ENCODE measurements at regions not wholly inside any gene's neighbourhood (a gene's known extent, or its start where the extent isn't known, plus 50 kb on each side); places are given as distances from the start of the nearest gene placed in this dataset.

DNA sequence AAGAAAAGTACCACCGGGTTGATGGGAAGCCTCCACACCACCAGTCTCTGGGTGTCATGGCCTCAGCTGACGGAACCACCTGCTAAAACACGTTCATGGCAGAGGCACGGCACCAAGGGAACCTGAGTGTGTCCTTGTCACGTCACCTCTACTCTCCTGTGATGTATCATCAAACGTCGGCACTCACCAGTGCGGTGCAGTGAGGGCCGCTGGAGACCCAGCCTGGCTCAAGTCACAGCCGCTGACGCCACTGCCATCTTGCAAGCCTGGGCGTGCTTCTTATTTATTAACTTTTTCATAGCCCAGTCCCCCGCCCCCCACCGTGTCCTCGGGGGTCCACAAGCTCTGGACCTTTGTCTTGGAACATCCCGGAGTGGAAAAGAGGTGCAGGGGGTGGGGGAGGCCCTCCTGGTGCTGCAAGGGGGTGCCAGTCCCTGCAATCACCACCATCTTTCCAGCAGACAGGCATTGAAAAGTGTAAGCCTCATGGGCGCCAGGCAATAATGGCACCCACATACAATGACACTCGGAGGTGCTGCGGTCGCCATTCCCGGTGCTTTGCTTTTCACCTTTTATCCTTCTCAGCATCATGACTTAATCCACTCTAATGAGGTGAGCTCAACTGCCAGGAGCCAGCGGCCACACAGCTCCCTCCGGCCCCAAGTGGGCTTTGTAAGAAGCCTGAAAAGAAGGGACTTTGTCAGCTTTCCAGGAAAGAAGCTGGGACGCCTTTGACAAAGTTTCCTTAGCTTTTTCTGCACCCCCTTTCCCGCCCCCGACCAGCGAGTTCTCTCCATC is 202.3 kb upstream of the IRX1 start:
- no peak for DNase-seq

DNA sequence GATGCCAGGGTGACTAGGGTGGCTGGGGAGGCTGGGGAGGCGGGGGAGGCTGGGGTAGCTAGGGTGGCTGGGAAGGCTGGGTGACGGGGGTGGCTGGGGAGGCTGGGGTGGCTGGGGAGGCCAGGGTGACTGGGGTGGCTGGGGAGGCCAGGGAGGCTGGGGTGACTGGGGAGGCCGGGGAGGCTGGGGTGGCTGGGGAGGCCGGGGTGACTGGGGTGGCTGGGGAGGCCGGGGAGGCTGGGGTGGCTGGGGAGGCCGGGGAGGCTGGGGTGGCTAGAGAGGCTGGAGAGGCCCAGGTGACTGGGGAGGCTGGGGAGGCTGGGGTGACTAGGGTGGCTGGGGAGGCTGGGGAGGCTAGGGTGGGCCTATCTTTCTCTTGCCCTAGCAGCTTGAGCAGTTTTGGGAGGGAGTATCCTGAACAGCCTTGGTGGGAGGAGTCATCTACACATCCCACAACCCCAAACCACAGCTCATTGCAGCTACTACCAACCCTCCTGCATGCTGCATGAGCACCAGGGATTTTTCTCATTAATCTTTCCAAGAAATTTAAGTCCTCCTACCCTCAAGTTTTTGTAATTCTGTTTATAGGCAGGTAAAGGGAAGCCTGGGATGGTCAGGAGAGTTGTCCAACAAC is 203.2 kb upstream of the IRX1 start:
- DNase-seq: peak in 2 of 5 experiments; percentile 3 to 12

DNA sequence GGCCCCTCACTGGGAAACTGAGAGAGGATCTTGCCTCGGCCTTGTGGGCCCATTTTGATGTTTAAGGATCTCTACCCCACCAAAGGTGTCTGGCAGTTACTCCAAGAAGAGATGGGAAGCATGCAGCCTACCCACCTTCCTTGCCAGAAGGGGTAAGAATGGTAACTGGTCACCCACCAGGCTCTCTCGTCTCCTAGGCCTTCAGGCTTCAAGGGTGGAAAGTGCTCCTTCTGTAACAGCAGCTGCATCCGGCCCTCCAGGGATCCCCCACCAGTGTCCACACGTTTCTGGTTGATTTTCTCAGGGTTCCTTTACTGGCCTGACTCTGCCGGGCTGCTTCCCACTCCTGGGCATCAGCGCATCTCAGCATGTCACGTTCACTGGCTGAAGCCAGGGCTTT is 204.4 kb upstream of the IRX1 start:
- DNase-seq: no peak

DNA sequence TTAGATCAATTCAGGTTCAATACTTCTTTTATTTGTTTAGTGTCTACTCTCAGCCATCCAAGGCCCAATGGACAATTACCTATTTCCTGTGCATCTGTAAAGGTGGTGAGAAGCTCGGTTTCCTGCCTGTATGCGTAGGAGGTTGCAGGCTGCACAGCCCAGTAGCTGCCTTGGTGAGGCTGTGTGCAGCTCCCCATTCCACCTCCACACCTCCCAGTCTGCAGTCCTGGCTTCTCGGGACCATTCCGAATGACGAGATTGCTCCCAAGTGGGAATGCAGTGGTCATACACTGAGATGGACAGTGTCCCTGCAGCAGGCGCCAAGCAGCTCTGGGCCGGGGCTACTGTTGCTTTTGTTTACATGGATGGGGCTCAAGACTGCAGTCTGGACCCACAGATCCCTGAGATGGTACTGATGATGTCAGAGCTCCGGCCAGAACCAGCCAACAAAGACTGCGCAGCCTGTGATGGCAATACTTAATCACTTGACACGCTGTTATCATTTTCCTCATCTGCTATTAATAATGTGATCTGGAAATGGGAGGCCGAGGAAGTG is 206.1 kb upstream of the IRX1 start:
- no peak for DNase-seq

DNA sequence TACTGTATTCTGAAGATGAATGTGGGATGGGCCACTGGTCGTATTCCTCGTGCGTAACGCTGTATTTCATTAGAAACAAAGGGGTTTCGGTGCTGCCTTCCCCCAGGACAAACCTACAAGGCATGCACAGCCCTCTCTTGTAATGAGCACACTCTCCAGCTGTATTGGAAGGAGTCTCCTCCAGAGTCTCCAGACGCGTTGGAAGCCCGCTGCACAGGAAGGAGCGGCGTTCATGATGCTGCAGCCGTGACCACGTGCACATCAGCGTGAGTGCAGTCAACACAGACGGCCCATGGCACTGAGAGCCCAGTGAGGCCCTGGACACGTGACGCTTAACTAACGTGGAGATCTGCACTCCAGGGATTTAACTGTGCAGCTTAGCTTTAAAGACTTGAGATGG is 209.0 kb upstream of the IRX1 start:
- DNase-seq: no peak

DNA sequence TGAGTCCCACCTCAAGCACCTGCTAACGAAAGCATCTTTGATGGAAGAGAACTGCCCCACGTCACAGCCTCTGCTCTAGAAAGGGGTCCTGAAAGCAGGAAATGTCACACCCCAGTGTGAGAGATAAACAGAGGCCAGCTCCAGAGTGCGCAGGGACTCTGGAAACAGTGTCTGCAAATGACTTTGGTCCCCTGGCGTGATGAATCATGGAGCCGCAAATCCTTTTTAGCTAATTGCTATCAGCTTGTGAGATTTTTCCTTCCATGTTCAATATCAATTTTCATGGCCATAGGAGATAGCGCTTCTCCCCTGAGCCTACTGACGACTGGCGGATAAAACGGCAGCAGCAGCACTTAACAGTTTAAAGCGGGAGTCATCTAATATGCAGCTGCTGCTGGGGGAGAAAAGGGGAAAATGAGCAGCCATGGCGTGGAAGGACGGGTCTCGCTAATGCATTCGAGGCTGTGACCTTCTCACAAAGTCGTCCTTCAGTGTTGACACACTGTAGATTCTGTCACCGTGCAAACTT is 209.6 kb upstream of the IRX1 start:
- no peak for DNase-seq

DNA sequence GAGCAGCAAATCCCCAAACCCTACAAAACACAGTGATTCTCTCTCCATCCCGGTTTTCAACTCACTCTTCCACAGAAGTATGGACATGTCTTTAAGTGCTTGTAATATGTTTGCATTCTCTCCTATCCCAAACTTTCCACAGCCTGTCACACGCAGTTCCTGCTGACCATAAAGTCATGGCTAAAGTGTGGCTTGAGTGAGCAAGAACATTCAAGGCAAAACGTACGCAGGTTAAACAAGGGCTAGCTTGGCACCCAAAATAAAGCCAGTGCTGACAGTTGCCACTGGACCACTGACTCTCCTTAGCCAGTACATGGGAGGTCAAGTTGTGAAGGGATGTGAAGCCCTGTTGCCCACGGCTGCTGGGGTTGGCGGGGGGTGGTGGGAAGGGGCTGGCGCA is 211.1 kb upstream of the IRX1 start:
- DNase-seq: no peak

DNA sequence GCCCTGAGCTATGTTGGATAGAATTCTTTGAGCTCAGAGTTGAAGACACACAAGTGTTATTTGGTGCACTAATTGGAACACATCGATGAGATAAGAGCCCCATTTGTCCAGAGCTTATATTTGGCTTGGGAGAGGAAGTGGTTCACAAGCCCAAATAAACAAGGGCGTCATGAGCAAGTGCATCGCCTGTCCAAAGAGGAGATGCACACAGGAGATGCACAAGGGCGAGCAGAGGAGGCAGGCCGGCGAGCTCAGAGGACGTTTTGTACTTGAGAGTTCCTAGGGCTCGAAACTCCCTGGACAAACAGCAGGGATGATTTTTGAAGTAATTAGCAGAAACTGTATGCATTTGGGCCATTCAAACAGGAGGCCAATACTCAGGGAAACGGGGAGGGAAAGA is 212.8 kb upstream of the IRX1 start:
- DNase-seq: no peak

DNA sequence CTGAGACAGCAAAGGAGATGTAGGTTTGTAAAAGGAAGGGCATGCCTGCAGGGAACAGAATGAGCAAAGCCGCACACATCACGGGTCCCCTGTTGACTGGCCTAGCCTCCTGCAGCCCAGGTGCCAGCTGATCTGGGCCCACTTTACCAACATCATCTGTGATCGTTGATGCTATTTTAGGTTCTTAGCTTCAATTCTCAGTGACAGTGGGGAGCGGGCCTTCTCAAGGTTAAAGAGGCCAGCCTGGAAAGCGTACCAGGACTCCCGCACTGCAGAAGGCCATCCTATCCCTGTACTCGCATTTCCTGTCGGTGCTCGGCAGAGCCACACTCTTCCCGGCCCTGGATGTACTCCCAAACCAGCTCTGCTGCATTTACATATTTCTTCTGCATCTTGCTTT is 213.5 kb upstream of the IRX1 start:
- no peak for DNase-seq

DNA sequence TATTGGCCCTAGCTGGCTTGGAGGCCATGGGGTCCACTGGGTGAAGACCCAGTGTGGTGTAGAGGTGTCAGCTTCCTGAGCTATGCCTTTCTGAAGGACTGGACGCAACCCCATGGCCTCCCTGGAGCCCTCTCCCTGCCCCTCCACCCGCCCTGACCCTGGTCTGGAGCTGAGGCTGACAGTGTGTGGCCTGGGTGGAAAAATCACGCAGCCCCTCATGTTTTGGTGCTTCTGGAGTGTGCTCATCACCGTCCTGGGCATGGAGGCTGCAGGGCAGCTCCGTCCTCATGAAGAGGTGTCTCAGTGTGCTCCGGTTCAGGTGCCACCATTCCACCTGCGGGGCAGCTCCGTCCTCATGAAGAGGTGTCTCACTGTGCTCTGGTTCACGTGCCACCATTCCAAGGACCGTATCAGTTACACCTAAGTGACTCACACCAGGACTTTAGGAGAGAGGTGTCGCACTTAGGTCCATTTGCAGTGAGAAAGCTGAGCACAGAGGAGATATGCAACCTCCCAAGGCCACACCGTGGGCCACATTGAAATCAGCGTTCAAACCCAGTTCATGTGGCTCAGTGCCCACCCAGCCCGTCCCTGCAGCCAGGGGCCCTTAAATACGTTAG is 214.3 kb upstream of the IRX1 start:
- DNase-seq: no peak

DNA sequence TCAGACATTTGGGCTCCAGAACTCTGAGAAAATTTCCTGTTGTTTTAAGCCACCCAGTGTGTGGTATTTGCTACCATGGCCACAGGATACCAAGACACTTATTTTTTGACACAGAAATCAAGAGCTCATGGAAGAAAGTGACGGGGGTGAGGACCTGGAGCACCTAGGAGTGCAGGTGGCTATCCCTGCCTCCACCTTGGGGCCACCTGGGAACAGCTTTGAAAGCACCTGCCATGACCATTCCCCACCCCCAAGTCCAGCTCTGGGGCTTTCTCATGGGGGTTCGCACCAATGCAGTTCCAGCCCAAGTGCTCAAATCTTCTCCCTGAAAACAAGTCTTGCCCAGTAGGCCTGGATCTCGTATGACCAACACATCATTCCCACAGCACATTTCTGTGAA is 214.9 kb upstream of the IRX1 start:
- DNase-seq: no peak

DNA sequence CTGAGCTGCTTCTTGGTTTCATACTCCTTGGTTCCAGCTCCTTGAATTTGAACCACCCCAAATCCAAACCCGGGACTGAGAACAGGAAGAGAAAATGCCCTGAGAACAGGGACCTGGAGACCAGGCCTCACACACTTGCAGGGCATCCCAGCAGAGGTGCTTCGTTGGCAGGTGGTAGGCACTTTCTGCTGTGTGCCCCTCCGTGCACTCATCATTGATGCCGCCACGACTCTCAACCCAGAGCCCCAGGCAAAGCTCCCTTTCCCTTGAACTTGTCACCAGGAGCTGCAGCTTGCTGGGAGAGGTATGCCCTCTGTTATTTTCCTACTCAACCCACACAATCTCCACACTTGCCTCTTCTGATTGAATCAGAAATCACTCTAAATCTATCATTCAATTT is 217.8 kb upstream of the IRX1 start:
- DNase-seq: no peak

DNA sequence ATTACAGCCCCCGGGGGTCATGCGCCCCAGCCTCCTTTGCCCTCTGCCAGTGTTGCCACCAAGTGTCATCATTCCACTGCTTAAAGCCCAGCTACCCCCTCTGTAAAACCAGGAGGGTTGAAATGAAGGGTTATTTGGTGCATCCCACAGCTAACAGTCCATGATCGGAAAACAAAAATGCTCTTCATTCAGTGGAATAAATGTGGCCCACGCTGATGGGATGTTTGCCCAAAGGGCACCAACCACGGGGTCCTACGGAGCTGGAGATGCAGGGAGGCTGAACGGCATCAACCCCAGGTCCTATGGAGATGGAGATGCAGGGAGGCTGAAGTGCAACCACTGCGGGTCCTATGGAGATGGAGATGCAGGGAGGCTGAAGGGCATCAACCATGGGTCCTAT is 218.5 kb upstream of the IRX1 start:
- DNase-seq: no peak

DNA sequence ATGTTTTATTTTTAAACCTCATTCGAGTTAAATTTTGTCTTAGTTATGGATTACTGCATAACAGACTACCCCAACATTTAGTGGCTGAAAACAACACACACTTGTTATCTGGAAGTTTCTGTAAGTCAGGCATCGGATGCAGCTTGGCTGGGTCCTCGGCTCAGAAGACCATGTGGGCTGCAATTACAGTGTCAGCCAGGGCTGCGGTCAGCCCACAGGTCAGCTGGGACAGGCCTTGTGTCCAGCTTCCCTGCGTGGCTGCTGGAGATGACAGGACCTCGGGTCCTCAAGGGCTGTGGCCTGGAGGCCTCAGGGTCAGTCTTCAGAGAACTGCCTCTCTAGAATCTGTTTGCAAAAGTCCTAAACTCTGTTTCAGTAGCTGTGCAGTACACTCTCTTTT is 219.0 kb upstream of the IRX1 start:
- DNase-seq: no peak

DNA sequence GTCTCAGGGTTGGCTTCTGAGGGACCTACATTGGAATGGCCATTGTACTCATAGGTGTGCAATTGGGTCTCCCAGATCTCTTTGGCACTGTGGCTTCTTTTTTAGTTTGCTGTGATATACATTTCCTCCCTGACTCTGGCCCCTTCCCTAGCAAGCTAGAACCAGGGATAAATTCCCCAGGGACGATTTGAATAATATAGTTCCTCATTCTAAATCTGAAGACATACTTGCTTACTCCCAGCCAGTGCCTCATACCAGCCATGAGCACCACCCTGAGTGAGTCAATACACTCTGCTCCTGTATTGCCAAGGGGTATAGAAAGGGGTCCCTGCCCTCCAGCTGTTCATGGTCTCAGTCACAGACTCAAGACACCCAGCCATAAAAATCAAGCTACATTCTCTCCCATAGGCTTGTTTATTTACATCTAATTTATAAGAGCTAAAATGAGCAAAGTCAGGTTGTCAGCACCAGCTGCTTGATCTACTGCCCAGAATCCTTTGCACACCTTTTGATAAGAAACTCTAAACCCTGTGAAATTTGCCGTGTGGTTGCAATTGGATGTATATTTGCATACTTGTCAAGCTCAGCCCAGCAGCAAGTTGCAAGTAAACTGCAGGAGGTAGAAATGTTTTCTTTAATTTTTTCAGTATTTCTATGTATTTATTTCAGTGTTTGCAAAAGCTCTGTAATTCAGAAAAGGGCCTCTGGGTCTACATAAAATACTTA is 219.9 kb upstream of the IRX1 start:
- no peak for DNase-seq

DNA sequence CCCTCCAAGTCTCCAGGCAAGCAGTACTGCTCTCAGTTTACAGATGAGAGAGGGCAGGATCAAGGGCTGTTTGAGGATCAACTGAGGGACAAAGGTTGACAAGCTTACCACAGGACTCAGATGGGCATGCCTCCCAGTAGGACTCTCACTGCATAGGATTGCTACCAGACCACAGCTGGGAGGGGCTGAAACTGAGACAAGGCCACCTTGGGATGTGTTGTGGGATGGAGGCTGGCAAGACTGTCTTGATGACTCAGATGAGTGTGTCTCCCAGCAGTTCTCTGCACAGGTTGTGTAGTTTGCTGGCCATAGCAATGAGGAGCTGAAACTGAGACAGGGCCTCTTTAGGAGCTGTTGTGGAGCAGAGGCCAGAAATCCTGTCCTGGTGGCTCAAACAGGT is 222.2 kb upstream of the IRX1 start:
- DNase-seq: no peak

DNA sequence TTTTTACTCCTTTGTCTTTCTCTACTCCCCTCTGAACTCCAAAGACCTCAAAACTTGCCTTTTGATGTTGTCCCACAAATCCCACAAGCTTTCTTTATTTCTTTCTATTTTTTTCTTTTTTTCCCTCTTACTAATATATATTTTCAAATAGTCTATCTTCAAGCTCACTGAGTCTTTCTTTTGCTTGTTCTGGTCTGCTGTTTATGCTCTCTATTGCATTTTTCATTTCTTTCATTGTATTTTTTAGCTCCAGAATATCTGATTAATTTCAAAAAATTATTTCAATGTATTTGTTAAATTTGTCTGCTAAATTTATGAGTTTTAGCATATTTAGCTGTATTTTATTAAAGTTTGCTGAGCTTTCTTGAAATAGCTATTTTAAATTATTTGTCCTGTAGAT is 223.3 kb upstream of the IRX1 start:
- no peak for DNase-seq

DNA sequence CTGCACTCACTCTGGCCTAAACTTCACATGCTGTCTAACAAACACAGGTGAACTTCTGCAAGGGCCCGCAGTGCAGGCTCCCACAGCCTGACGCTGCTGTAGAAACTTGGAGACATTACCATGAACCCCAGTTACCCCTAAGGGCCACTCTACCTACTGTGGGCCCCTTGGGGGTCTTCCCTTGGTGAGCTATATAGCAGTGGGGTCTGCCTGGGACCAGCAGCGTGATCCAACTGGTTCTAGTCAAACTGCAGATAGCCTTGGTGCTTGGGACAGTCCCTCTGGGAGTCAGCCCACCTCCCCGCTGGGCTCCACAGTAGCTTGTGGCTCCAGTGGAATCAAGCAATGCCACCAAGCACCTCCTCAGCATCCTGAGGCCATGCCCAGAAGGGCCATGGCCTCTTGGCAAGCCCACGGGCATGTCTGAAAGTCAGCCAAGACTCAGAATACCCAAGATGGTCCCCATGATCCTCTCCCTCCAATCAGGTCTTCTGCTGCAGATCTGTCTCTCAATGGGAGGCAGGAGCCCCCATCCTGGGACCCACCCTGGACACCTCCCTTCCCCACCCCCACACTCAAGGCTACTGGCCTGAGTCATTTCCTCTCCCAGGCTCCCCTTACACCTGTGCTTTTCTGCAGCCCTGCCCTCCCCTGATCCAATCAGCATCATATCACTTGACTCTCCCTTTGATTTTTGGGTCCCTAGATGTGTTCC is 230.0 kb upstream of the IRX1 start:
- no peak for DNase-seq

DNA sequence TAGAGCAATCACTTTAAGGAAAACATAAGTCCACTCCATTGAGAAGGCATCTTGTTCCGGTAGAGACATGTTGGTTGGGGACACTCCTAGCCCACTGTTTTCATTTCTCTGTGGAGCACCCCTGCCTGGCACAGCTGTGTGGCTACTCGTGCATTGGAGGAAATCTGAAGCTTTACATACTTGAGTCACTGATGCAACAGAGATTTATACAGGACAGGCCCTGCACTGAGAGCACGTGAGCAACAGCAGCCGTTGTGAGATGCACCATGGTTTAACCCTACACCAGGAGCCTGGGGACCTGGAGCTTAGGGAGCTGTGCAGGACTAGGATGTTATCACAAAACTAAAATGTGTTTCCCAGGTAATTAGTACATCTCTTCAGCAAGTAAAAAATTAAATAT is 230.7 kb upstream of the IRX1 start:
- DNase-seq: no peak

DNA sequence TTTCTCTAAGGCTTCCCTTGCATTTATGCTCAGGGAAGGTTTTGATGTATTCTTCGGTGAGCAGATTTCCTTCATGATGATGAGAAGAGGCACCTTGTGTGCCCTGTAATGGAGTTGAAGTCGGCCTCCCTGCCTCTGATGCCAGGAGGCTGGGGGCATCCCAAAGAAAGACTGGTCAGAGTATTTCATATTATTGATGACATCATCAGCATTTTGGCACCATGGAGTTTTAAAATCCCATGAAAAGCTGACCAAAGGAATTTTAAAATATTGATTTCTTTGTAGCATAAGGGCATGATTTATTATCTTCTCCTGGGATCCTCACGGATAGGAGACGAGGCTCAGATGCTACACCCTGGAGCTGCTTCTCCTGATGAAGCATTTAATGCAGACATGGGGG is 231.2 kb upstream of the IRX1 start:
- no peak for DNase-seq

DNA sequence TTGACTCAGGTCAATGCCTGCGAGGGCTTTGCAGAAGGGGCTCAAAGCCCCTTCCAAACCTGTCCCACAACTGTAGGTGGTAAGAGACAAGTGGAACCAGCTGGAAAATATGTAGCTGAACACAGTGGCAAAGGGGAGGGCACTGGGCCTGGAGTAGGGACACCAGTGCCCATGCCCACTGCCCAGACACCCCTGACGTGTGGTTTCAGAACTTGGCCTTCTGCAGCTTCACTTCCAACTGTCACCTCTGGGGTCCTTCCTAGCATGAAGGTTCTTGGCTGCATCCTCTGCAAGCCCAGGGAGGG is 233.1 kb upstream of the IRX1 start:
- DNase-seq: no peak

DNA sequence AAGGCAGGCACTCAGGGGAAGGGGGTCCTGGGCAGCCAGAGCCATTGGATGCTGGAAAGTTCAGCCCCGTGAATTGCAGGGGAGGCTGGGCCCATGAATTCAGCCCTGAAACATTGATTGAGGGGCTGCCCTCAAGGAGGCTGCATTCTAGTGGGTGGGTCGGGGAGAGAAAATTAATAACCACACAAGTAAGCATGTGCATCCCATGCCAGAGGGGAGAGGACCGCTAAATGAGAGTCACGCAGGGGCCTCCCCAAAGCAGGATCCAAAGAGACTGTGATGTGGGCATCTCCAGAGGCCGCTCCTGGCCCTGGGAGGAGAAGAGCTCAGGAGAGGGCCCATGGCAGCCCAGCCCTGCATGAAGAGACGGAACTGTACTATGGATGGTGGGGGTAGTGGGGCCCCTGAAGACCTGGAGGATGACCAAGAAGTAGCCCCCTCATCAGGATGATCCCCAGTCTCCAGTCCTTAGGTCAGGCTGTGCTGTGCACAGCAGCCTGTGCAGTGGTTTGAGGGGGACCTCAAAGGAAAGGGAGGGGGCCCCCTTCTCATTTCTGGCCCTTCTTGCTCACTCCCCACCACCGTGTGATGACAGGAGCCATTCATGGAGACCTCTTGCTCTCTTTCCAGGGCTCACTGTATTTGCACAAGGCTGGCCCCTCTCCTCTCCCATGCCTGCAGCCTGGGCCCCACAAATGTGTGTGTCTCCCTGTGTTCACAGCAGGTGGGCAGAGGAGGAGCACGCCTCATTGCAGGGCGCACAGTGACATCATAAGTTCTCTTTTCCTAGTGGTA is 233.6 kb upstream of the IRX1 start:
- DNase-seq: no peak

All from T-helper 2 cell (primary cell).